Pancreas (tissue), 10 donors: ENCODE measurements at regions not wholly inside any gene's neighbourhood (a gene's known extent, or its start where the extent isn't known, plus 50 kb on each side); places are given as distances from the start of the nearest gene placed in this dataset.

Experiments used
- ATAC-seq, 4 donors: fragments of 200-7000 bp; cut with Tn5 transposase; one replicate each; pipeline versions ENCODE4 v1.8.0 to v1.9.1; 2020; ENCODE audit warnings: mild to moderate bottlenecking in 4 of 4, moderate library complexity in 4 of 4
- DNase-seq, 6 donors: peaks; one replicate each; pipeline ENCODE4 v3.0.0-alpha.2; 2020
- FAIRE-seq: peaks from 2 replicates; lab custom pipeline; 2012; peaks lifted over from hg19 to GRCh38; lab: Jason Lieb, UNC
- H3K27ac ChIP-seq, 4 donors: fragments of 200-600 bp; sonication (generic); 1 replicate in 3 of 4; 2 replicates in 1 of 4; pipeline versions ENCODE4 v1.5.0 to v1.8.0; 2020
- H3K27me3 ChIP-seq, 4 donors: fragments of 200-600 bp; one replicate each; pipeline ENCODE4 v1.8.0; 2021
- H3K36me3 ChIP-seq, 3 donors: fragments of 200-600 bp; sonication (generic) in 1 of 3; one replicate each; pipeline versions ENCODE4 v1.5.0 to v1.8.0; 2020 to 2021
- H3K4me1 ChIP-seq, 3 donors: fragments of 200-600 bp; one replicate each; pipeline ENCODE4 v1.8.0; 2021
- H3K4me3 ChIP-seq, 4 donors: fragments of 200-600 bp; sonication (generic) in 2 of 4; one replicate each; pipeline versions ENCODE4 v1.5.0 to v1.8.0; 2020 to 2021
- H3K9me3 ChIP-seq, 4 donors: fragments of 200-600 bp; one replicate each; pipeline ENCODE4 v1.8.0; 2021
- CTCF ChIP-seq, 4 donors: fragments of 200-600 bp; sonication (generic) in 3 of 4; IDR thresholded peaks; one replicate each; pipeline versions ENCODE4 v1.5.0 to v1.8.0; 2021; ENCODE audit warnings: antibody characterized with exemption in 4 of 4
- WGBS, 2 donors: extraction: QIAGEN DNeasy Blood & Tissue Kit; methylation state at CpG; one replicate each; pipeline ENCODE4 v1.1.7; 2013; 5-methylcytosine and 5-hydroxymethylcytosine counted together
- intact Hi-C, 3 donors: fragments of 100-400 bp; cut with DNase I; formaldehyde crosslinking; loops; one replicate each; pipeline versions ENCODE4 v1.11.1 to v1.14.2; 2022
- donor health status: healthy with polysubstance abuse.
- donor health status: DM: no; HTN: no; CAD: no; lungs with moderate emphysema.
- donor health status: DM: no; HTN: no; CAD: no.
- donor health status: control.
- donor health status: control.
- donor health status: Bipolar disorder and iron deficiency.
- donor health status: DM: yes; HTN: yes; CAD: no.
- donor health status: DM: no; HTN: no; CAD: no.
- donor health status: DM: no; HTN: no; CAD: no.
- donor health status: DM: yes; HTN: yes; CAD: no.

GRCh38 chr3:105195260-105195659, 171.4 kb upstream of the ALCAM start:
- Histone ChIP-seq H3K4me1 (no peaks in the 10 kb centered on the region), H3K4me3 (no peak overlapping the region), H3K9me3 (no peaks in the 10 kb centered on the region), H3K36me3 (no peaks in the 10 kb centered on the region), H3K27me3 (no peaks in the 10 kb centered on the region), H3K27ac (no peak overlapping the region)
- no peak for FAIRE-seq
- peak in 1 of 4 donors; percentile 63 for ATAC-seq
- no peak for TF ChIP-seq CTCF (IDR thresholded peaks at IDR 0.05)
- DNase-seq: no peak
- intact Hi-C loops: no loop called here

- no peak for ATAC-seq
- no peaks in the 10 kb centered on the region for H3K9me3 ChIP-seq
- 43 to 51% methylated on average over 2 of the region's 2 CpGs for WGBS, 2 donors
- no peak overlapping the region for H3K27ac ChIP-seq
- H3K4me3 ChIP-seq: no peak overlapping the region
- DNase-seq: no peak
- H3K4me1 ChIP-seq: no peaks in the 10 kb centered on the region
- intact Hi-C loops: no loop called here
- no peaks in the 10 kb centered on the region for H3K36me3 ChIP-seq
- no peaks in the 10 kb centered on the region for H3K27me3 ChIP-seq
- no peak for TF ChIP-seq CTCF (IDR thresholded peaks at IDR 0.05)
- FAIRE-seq: no peak
Observed at GRCh38 chr3:105197863-105198262, 168.8 kb upstream of the ALCAM start.

DNA sequence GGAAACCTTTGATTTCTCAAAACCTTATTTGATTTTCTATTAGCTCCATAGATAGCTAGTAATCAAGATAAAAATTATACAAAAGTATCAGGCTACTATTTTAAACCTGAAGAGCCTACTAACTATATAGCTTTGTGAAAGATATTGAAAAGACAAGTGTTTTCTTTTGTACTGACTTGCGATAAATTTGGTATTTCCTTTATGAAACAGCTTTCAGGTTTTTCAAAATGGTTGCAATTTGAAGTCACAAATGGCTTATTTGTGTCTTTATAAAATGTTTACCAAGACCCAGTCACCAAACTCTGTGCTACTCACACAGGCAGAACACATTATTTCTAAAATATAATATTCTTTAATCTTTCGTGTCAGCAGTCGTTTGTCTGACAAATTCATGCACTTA, 167.5 kb upstream of the ALCAM start:
- intact Hi-C loops: no loop called here
- Histone ChIP-seq H3K4me1 (no peaks in the 10 kb centered on the region), H3K27me3 (no peaks in the 10 kb centered on the region), H3K4me3 (no peak overlapping the region), H3K9me3 (no peaks in the 10 kb centered on the region), H3K27ac (no peak overlapping the region), H3K36me3 (no peaks in the 10 kb centered on the region)
- WGBS, 2 donors: 66 to 81% methylated on average over 3 of the region's 3 CpGs
- ATAC-seq: no peak
- no peak for TF ChIP-seq CTCF (IDR thresholded peaks at IDR 0.05)
- no peak for DNase-seq
- FAIRE-seq: no peak

DNA sequence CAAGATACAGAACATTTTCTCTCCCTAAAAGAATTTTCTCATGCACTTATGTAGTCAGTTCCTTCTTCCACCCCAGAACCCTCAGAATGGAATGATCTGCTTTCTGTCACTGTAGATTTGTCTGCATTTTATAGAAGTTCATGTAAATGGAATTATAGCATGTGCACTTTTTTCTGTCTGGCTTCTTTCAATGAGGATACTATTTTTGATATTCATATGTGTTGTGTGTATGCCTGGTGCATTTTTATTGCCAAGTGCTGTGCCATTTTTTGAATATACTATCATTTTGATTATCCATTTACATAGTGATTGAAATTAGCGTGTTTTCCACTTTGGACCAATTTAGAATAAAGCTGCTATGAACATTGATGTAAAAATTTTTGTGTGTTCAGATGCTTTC, 156.6 kb upstream of the ALCAM start:
- no peak for ATAC-seq
- no peak for TF ChIP-seq CTCF (IDR thresholded peaks at IDR 0.05)
- 73 to 88% methylated on average over 1 of the region's 1 CpG for WGBS, 2 donors

GRCh38 chr3:105214590-105214989, 152.1 kb upstream of the ALCAM start:
- ATAC-seq (no peak), FAIRE-seq (no peak), DNase-seq (no peak)
- Histone ChIP-seq H3K4me3 (no peak overlapping the region), H3K9me3 (no peaks in the 10 kb centered on the region), H3K36me3 (no peaks in the 10 kb centered on the region), H3K4me1 (no peaks in the 10 kb centered on the region), H3K27ac (no peak overlapping the region), H3K27me3 (no peaks in the 10 kb centered on the region)
- 56 to 70% methylated on average over 1 of the region's 1 CpG for WGBS, 2 donors
- intact Hi-C loops: no loop called here
- TF ChIP-seq CTCF (IDR thresholded peaks at IDR 0.05): no peak

More for the DNA sequence above, 156.6 kb upstream of the ALCAM start:
- H3K4me3 ChIP-seq: no peak overlapping the region
- H3K4me1 ChIP-seq: no peaks in the 10 kb centered on the region
- H3K27me3 ChIP-seq: no peaks in the 10 kb centered on the region
- no peak overlapping the region for H3K27ac ChIP-seq
- intact Hi-C loops: no loop called here
- DNase-seq: no peak
- no peaks in the 10 kb centered on the region for H3K9me3 ChIP-seq
- FAIRE-seq: no peak
- no peaks in the 10 kb centered on the region for H3K36me3 ChIP-seq
